H1 (cell line): ENCODE measurements at regions not wholly inside any gene's neighbourhood (a gene's known extent, or its start where the extent isn't known, plus 50 kb on each side); places are given as distances from the start of the nearest gene placed in this dataset.

Experiments used
- CTCF ChIA-PET: fragments of 300-600 bp; sonication (Branson Sonifier 250); formaldehyde crosslinking; loops from one replicate; lab custom pipeline; 2021; ENCODE audit not compliant: partially characterized antibody; lab: Charles Lee
- POLR2A ChIA-PET: fragments of 300-600 bp; sonication (Branson Sonifier 250); formaldehyde crosslinking; loops from one replicate; lab custom pipeline; 2021; ENCODE audit warnings: inconsistent platforms; ENCODE audit not compliant: partially characterized antibody; lab: Charles Lee
- DNase-seq, 2 experiments: peaks; one replicate each; pipeline versions ENCODE4 v3.0.0 to v3.0.0-alpha.2; 2010 to 2022; ENCODE audit warnings: low spot score in 2 of 2, low read depth in 1 of 2, mixed read lengths in 1 of 2
- FAIRE-seq: peaks from 2 replicates; lab custom pipeline; 2011; peaks lifted over from hg19 to GRCh38; lab: Jason Lieb, UNC
- H2AFZ ChIP-seq: 2 replicates; pipeline ENCODE4 v1.8.1; 2012; ENCODE audit warnings: low read length, inconsistent platforms
- H2AK5ac ChIP-seq: 2 replicates; pipeline ENCODE4 v1.6.1; 2013; ENCODE audit warnings: low read depth, low read length
- H2BK120ac ChIP-seq: replicated peaks from 2 replicates; pipeline ENCODE3; 2013; ENCODE audit warnings: low read depth, low read length, inconsistent platforms
- H2BK12ac ChIP-seq: 2 replicates; pipeline ENCODE4 v1.6.1; 2013; ENCODE audit warnings: low read depth, low read length
- H2BK15ac ChIP-seq: 2 replicates; pipeline ENCODE4 v1.6.1; 2013; ENCODE audit warnings: low read length
- H2BK20ac ChIP-seq: 2 replicates; pipeline ENCODE4 v1.6.1; 2013; ENCODE audit warnings: low read length
- H2BK5ac ChIP-seq: 2 replicates; pipeline ENCODE4 v1.6.1; 2013; ENCODE audit warnings: low read depth, low read length
- H3K14ac ChIP-seq: 2 replicates; pipeline ENCODE4 v1.6.1; 2013; ENCODE audit warnings: inconsistent platforms; ENCODE audit not compliant: insufficient read length
- H3K18ac ChIP-seq: 2 replicates; pipeline ENCODE4 v1.6.1; 2013; ENCODE audit warnings: low read length; ENCODE audit errors: extremely low read depth
- H3K23ac ChIP-seq: 2 replicates; pipeline ENCODE4 v1.6.1; 2013; ENCODE audit warnings: inconsistent platforms; ENCODE audit not compliant: insufficient read length
- H3K23me2 ChIP-seq: 2 replicates; pipeline ENCODE4 v1.6.1; 2013; ENCODE audit warnings: low read depth, low read length
- H3K27ac ChIP-seq: 2 replicates; pipeline ENCODE4 v1.6.1; 2011; ENCODE audit warnings: low read depth, low read length, inconsistent platforms
- H3K27me3 ChIP-seq, 4 experiments: replicated peaks in 1 of 4; 1 replicate in 1 of 4; 2 replicates in 3 of 4; pipeline versions ENCODE4 v1.6.1 to v1.8.1; 2011 to 2013; ENCODE audit warnings: low read length in 3 of 4, mild to moderate bottlenecking in 3 of 4, inconsistent platforms in 2 of 4, mixed read lengths in 2 of 4, moderate library complexity in 1 of 4; ENCODE audit not compliant: control insufficient read depth in 3 of 4, insufficient read depth in 3 of 4; ENCODE audit errors: extremely low read depth in 1 of 4
- H3K36me3 ChIP-seq, 4 experiments: 2 replicates each; pipeline versions ENCODE4 v1.6.1 to v1.8.1; 2011 to 2013; ENCODE audit warnings: mild to moderate bottlenecking in 4 of 4, low read length in 3 of 4, moderate library complexity in 2 of 4, control low read depth in 1 of 4, inconsistent platforms in 1 of 4; ENCODE audit not compliant: insufficient read depth in 4 of 4, control insufficient read depth in 2 of 4
- H3K4ac ChIP-seq: replicated peaks from 2 replicates; pipeline ENCODE3; 2013; ENCODE audit warnings: low read length, low read depth, mixed read lengths, inconsistent platforms; ENCODE audit not compliant: insufficient read length
- H3K4me1 ChIP-seq, 4 experiments: replicated peaks in 1 of 4; 1 replicate in 1 of 4; 2 replicates in 3 of 4; pipeline versions ENCODE4 v1.6.1 to v1.8.1; 2011 to 2013; ENCODE audit warnings: low read length in 3 of 4, inconsistent platforms in 2 of 4, mixed read lengths in 1 of 4; ENCODE audit not compliant: insufficient read depth in 4 of 4, control insufficient read depth in 3 of 4
- H3K4me2 ChIP-seq, 2 experiments: 2 replicates each; pipeline versions ENCODE4 v1.6.1 to v1.8.1; 2011 to 2013; ENCODE audit warnings: low read depth in 2 of 2, low read length in 2 of 2, control low read depth in 1 of 2, inconsistent platforms in 1 of 2, mild to moderate bottlenecking in 1 of 2; ENCODE audit not compliant: insufficient read depth in 1 of 2
- H3K4me3 ChIP-seq, 4 experiments: fragments of 200-600, 300-600 bp in 1 of 4; sonication (generic), shearing (Covaris generic), sonication (Bioruptor Twin) in 1 of 4; 2 replicates each; pipeline versions ENCODE4 v1.5.1 to v1.8.1; 2011 to 2016; ENCODE audit warnings: low read length in 4 of 4, low read depth in 3 of 4, control low read depth in 2 of 4, inconsistent platforms in 2 of 4, mild to moderate bottlenecking in 2 of 4, mixed read lengths in 1 of 4, moderate library complexity in 1 of 4; ENCODE audit not compliant: insufficient read depth in 2 of 4; ENCODE audit errors: extremely low read depth in 1 of 4
- H3K56ac ChIP-seq: replicated peaks from 2 replicates; pipeline ENCODE3; 2013; ENCODE audit warnings: low read depth, mild to moderate bottlenecking, mixed read lengths, low read length, inconsistent platforms; ENCODE audit not compliant: insufficient read length
- H3K79me1 ChIP-seq: 2 replicates; pipeline ENCODE4 v1.6.1; 2013; ENCODE audit warnings: low read depth, low read length, control low read depth
- H3K79me2 ChIP-seq, 2 experiments: 2 replicates each; pipeline versions ENCODE4 v1.6.1 to v1.8.1; 2012 to 2013; ENCODE audit warnings: low read length in 2 of 2, mild to moderate bottlenecking in 2 of 2, inconsistent platforms in 1 of 2; ENCODE audit not compliant: insufficient read depth in 2 of 2, control insufficient read depth in 1 of 2
- H3K9ac ChIP-seq, 4 experiments: replicated peaks in 1 of 4; 1 replicate in 1 of 4; 2 replicates in 3 of 4; pipeline versions ENCODE4 v1.6.1 to v1.8.1; 2011 to 2013; ENCODE audit warnings: low read depth in 3 of 4, low read length in 3 of 4, control low read depth in 2 of 4, mild to moderate bottlenecking in 2 of 4, moderate library complexity in 2 of 4, inconsistent platforms in 1 of 4; ENCODE audit errors: extremely low read depth in 1 of 4
- H3K9me3 ChIP-seq, 2 experiments: 2 replicates each; pipeline versions ENCODE4 v1.6.1 to v1.8.1; 2012 to 2013; ENCODE audit warnings: mild to moderate bottlenecking in 2 of 2, moderate library complexity in 2 of 2, control low read depth in 1 of 2, inconsistent platforms in 1 of 2, low read depth in 1 of 2, low read length in 1 of 2, mixed read lengths in 1 of 2; ENCODE audit not compliant: insufficient read depth in 2 of 2
- H4K20me1 ChIP-seq, 2 experiments: replicated peaks in 1 of 2; 2 replicates each; pipeline versions ENCODE3 to v1.8.1; 2011 to 2013; ENCODE audit warnings: inconsistent platforms in 2 of 2, low read length in 2 of 2, mild to moderate bottlenecking in 1 of 2; ENCODE audit not compliant: insufficient read depth in 2 of 2, control insufficient read depth in 1 of 2
- H4K5ac ChIP-seq: 2 replicates; pipeline ENCODE4 v1.6.1; 2013; ENCODE audit warnings: low read length, low read depth, mixed read lengths, inconsistent platforms; ENCODE audit not compliant: insufficient read length
- H4K8ac ChIP-seq: 2 replicates; pipeline ENCODE4 v1.8.0; 2013; ENCODE audit warnings: mild to moderate bottlenecking, moderate library complexity, low read length, inconsistent platforms; ENCODE audit not compliant: insufficient read depth; ENCODE audit errors: extremely low read depth
- H4K91ac ChIP-seq: replicated peaks from 2 replicates; pipeline ENCODE3; 2013; ENCODE audit warnings: low read length, mixed read lengths, inconsistent platforms; ENCODE audit not compliant: insufficient read length
- CREB1 ChIP-seq: IDR thresholded peaks from 2 replicates; pipeline ENCODE4 v1.6.1; 2012; ENCODE audit warnings: inconsistent platforms
- EZH2 ChIP-seq: fragments of 200-600 bp; sonication (generic); IDR thresholded peaks from 2 replicates; pipeline ENCODE4 v1.7.1; 2012; ENCODE audit warnings: low read depth, mild to moderate bottlenecking, moderate library complexity, low read length, inconsistent platforms; ENCODE audit not compliant: severe bottlenecking
- HDAC6 ChIP-seq: IDR thresholded peaks from one replicate; pipeline ENCODE4 v1.7.1; 2012; ENCODE audit warnings: low read depth, mild to moderate bottlenecking, inconsistent platforms, low read length, moderate library complexity
- MAFK ChIP-seq: IDR thresholded peaks from 2 replicates; pipeline ENCODE4 v1.6.1; 2012; ENCODE audit warnings: low read depth, mild to moderate bottlenecking, improper control_type of control experiment, low read length
- NANOG ChIP-seq: IDR thresholded peaks from 2 replicates; pipeline ENCODE4 v1.6.1; 2011; ENCODE audit warnings: low read length, low read depth, mild to moderate bottlenecking, inconsistent platforms; ENCODE audit not compliant: insufficient read depth, poor library complexity, severe bottlenecking
- PHF8 ChIP-seq: fragments of 200-600 bp; sonication (generic); conservative IDR thresholded peaks from 2 replicates; pipeline ENCODE4 v1.7.1; 2012; ENCODE audit warnings: low read depth, mild to moderate bottlenecking, inconsistent platforms, low read length, moderate library complexity
- POLR2AphosphoS5 ChIP-seq: IDR thresholded peaks from 2 replicates; pipeline ENCODE4 v1.6.1; 2011; ENCODE audit warnings: low read depth, low read length
- SIX5 ChIP-seq: IDR thresholded peaks from 2 replicates; pipeline ENCODE4 v1.6.1; 2011; ENCODE audit warnings: mild to moderate bottlenecking, low read depth, low read length
- TAF7 ChIP-seq: optimal IDR thresholded peaks from 2 replicates; pipeline ENCODE3; 2011; ENCODE audit warnings: low read depth, mild to moderate bottlenecking, inconsistent platforms, low read length, moderate library complexity, borderline replicate concordance
- TF ChIP-seq, protein P1 (sequence below), 3 experiments: IDR thresholded peaks; 1 replicate in 2 of 3; 2 replicates in 1 of 3; pipeline versions ENCODE4 v1.5.1 to v1.6.1; 2011; ENCODE audit warnings: low read length in 3 of 3, mild to moderate bottlenecking in 3 of 3, inconsistent platforms in 2 of 3, low read depth in 1 of 3, moderate library complexity in 1 of 3; ENCODE audit not compliant: insufficient read depth in 1 of 3; ENCODE audit errors: control extremely low read depth in 1 of 3
- TF ChIP-seq, protein P2 (sequence below): IDR thresholded peaks from 2 replicates; pipeline ENCODE4 v1.6.1; 2012; ENCODE audit warnings: inconsistent platforms
- TF ChIP-seq, protein P3 (sequence below): IDR thresholded peaks from 2 replicates; pipeline ENCODE4 v1.6.1; 2012; ENCODE audit warnings: inconsistent platforms

DNA sequence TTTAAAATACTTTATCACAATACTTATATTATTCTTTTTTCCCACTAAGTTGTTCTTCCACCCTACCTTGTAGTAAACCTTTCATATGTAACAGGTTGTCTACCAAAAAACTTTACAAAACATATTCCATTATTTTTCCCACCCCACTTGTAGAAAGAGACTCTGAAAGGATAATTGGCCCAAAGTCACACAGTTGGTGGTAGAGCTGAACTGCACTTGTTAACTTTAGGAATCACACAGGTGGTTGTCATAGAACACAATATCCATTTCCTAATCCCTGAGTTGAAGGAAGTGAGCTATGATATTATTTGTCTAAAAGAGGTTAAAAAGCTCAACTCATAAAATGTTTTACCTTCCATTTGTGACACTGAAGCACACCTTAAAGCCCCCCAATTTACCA is 188.8 kb upstream of the FOXP2 start:
- Histone ChIP-seq H2BK120ac (no peak overlapping the region), H3K18ac (no peak overlapping the region), H3K23ac (no peak overlapping the region), H3K14ac (no peak overlapping the region), H3K4me3 (no peak overlapping the region), H2BK15ac (no peak overlapping the region), H4K8ac (no peak overlapping the region), H3K4ac (no peak overlapping the region), H4K91ac (no peak overlapping the region), H4K20me1 (no peaks in the 10 kb centered on the region), H3K56ac (no peak overlapping the region), H2BK12ac (no peak overlapping the region), H3K4me1 (no peaks in the 10 kb centered on the region), H2AFZ (no peak overlapping the region), H2BK20ac (no peak overlapping the region), H4K5ac (no peak overlapping the region), H3K27me3 (no peaks in the 10 kb centered on the region), H2BK5ac (no peak overlapping the region), H3K27ac (no peak overlapping the region), H3K79me2 (no peaks in the 10 kb centered on the region), H3K9ac (no peak overlapping the region), H3K23me2 (no peaks in the 10 kb centered on the region; the same call in 1 of the 2 replicates), H3K9me3 (no peaks in the 10 kb centered on the region), H3K4me2 (no peak overlapping the region), H3K36me3 (no peaks in the 10 kb centered on the region), H2AK5ac (no peak overlapping the region), H3K79me1 (no peaks in the 10 kb centered on the region)
- DNase-seq = no peak
- ChIA-PET POLR2A (no interaction called here), CTCF (interaction anchor here (0.9 to 1.4 kb wide), 2 partner anchors 15 to 400 kb away, joined by 3 read pairs; no protein-coding TSS in a partner anchor)
- FAIRE-seq = no peak
- TF ChIP-seq POLR2AphosphoS5 (no peak), NANOG (no peak), TAF7 (no peak), CREB1 (no peak), HDAC6 (no peak), MAFK (no peak), EZH2 (no peak), SIX5 (no peak), PHF8 (no peak)
- TF ChIP-seq, protein P1, sequence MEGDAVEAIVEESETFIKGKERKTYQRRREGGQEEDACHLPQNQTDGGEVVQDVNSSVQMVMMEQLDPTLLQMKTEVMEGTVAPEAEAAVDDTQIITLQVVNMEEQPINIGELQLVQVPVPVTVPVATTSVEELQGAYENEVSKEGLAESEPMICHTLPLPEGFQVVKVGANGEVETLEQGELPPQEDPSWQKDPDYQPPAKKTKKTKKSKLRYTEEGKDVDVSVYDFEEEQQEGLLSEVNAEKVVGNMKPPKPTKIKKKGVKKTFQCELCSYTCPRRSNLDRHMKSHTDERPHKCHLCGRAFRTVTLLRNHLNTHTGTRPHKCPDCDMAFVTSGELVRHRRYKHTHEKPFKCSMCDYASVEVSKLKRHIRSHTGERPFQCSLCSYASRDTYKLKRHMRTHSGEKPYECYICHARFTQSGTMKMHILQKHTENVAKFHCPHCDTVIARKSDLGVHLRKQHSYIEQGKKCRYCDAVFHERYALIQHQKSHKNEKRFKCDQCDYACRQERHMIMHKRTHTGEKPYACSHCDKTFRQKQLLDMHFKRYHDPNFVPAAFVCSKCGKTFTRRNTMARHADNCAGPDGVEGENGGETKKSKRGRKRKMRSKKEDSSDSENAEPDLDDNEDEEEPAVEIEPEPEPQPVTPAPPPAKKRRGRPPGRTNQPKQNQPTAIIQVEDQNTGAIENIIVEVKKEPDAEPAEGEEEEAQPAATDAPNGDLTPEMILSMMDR (IDR thresholded peaks at IDR 0.05; ENCODE audit: control extremely low read depth in 1 of 3, insufficient read depth in 1 of 3, low read depth in 1 of 3, low read length in 3 of 3) = no peak
- TF ChIP-seq, protein P2, sequence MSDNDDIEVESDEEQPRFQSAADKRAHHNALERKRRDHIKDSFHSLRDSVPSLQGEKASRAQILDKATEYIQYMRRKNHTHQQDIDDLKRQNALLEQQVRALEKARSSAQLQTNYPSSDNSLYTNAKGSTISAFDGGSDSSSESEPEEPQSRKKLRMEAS = no peak
- TF ChIP-seq, protein P3, sequence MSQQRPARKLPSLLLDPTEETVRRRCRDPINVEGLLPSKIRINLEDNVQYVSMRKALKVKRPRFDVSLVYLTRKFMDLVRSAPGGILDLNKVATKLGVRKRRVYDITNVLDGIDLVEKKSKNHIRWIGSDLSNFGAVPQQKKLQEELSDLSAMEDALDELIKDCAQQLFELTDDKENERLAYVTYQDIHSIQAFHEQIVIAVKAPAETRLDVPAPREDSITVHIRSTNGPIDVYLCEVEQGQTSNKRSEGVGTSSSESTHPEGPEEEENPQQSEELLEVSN = no peak
